Uterus (tissue), 2 donors: ENCODE measurements at regions not wholly inside any gene's neighbourhood (a gene's known extent, or its start where the extent isn't known, plus 50 kb on each side); places are given as distances from the start of the nearest gene placed in this dataset.

ENCODE experiments used
- POLR2A ChIP-seq, 2 donors: fragments of 450-650 bp; IDR thresholded peaks; one replicate each; pipeline ENCODE4 v1.6.1; 2016; ENCODE audit warnings: antibody characterized with exemption in 2 of 2, mild to moderate bottlenecking in 1 of 2, moderate library complexity in 1 of 2
- TF ChIP-seq, protein P1 (sequence below), 4 experiments: fragments of 200-600 bp in 2 of 4; fragments of 450-650 bp in 2 of 4; sonication (generic) in 2 of 4; IDR thresholded peaks; one replicate each; pipeline ENCODE4 v1.5.1; 2016 to 2019; ENCODE audit warnings: antibody characterized with exemption in 4 of 4, mild to moderate bottlenecking in 2 of 4, moderate library complexity in 1 of 4

GRCh38 chr12:90833228-90833627, 121.7 kb downstream of the CCER1 start:
- TF ChIP-seq, protein P1, sequence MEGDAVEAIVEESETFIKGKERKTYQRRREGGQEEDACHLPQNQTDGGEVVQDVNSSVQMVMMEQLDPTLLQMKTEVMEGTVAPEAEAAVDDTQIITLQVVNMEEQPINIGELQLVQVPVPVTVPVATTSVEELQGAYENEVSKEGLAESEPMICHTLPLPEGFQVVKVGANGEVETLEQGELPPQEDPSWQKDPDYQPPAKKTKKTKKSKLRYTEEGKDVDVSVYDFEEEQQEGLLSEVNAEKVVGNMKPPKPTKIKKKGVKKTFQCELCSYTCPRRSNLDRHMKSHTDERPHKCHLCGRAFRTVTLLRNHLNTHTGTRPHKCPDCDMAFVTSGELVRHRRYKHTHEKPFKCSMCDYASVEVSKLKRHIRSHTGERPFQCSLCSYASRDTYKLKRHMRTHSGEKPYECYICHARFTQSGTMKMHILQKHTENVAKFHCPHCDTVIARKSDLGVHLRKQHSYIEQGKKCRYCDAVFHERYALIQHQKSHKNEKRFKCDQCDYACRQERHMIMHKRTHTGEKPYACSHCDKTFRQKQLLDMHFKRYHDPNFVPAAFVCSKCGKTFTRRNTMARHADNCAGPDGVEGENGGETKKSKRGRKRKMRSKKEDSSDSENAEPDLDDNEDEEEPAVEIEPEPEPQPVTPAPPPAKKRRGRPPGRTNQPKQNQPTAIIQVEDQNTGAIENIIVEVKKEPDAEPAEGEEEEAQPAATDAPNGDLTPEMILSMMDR (IDR thresholded peaks at IDR 0.05), result no peak
- TF ChIP-seq POLR2A (IDR thresholded peaks at IDR 0.05), result no peak
